Erythroblast (primary cell): ENCODE measurements at regions not wholly inside any gene's neighbourhood (a gene's known extent, or its start where the extent isn't known, plus 50 kb on each side); places are given as distances from the start of the nearest gene placed in this dataset.

Experiments
- GATA1 ChIP-seq: IDR thresholded peaks from 2 replicates; pipeline ENCODE4 v1.6.1; 2011; ENCODE audit warnings: low read depth, mild to moderate bottlenecking, control low read depth, low read length, moderate library complexity
- POLR2A ChIP-seq: IDR thresholded peaks from 2 replicates; pipeline ENCODE4 v1.6.1; 2011; ENCODE audit warnings: mild to moderate bottlenecking, low read length

DNA sequence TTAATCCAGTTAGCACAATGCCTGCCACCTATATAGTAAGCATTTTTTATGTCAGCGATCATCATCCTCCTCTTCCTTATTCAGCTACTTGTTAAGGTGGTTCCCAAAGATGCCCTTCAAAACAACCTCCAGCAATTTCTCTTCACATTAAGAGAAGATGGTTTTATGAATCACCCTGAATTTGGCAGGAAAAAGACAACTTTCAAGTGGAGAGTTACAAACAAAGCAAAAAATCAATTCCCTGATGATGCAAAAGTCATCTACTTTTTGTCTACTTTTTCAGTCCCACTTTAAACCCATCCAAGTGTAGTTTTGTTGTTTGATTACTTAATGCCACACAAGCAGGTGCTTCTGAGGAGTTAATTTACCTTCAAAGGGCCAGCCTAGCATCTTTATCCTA lies 139.1 kb upstream of the SERP2 start:
- no peak for TF ChIP-seq POLR2A
- TF ChIP-seq GATA1, result no peak
